Keratinocyte (primary cell): ENCODE measurements at regions not wholly inside any gene's neighbourhood (a gene's known extent, or its start where the extent isn't known, plus 50 kb on each side); places are given as distances from the start of the nearest gene placed in this dataset.

Experiments
- DNase-seq: peaks from one replicate; pipeline ENCODE4 v3.0.0-alpha.2; 2011; ENCODE audit warnings: low read depth, missing footprints, low spot score
- FAIRE-seq: peaks from 2 replicates; lab custom pipeline; 2011; peaks lifted over from hg19 to GRCh38; lab: Jason Lieb, UNC
- H2AFZ ChIP-seq: 2 replicates; pipeline ENCODE4 v1.6.0; 2012; ENCODE audit warnings: low read length, control low read depth, inconsistent platforms; ENCODE audit not compliant: control insufficient read depth
- H3K27ac ChIP-seq: 2 replicates; pipeline ENCODE4 v1.5.1; 2011; ENCODE audit warnings: low read length; ENCODE audit not compliant: control insufficient read depth, insufficient read depth
- H3K27me3 ChIP-seq: 3 replicates; pipeline ENCODE4 v1.6.0; 2011; ENCODE audit warnings: low read length; ENCODE audit not compliant: control insufficient read depth, insufficient read depth; ENCODE audit errors: extremely low read depth
- H3K36me3 ChIP-seq, 2 experiments: 2 replicates in 1 of 2; 3 replicates in 1 of 2; pipeline ENCODE4 v1.5.1; 2011; ENCODE audit warnings: low read length in 2 of 2, mild to moderate bottlenecking in 1 of 2; ENCODE audit not compliant: control insufficient read depth in 2 of 2, insufficient read depth in 2 of 2; ENCODE audit errors: extremely low read depth in 1 of 2
- H3K4me1 ChIP-seq: 3 replicates; pipeline ENCODE4 v1.5.1; 2011; ENCODE audit warnings: low read length; ENCODE audit not compliant: control insufficient read depth, insufficient read depth; ENCODE audit errors: extremely low read depth
- H3K4me2 ChIP-seq: 3 replicates; pipeline ENCODE4 v1.6.0; 2011; ENCODE audit warnings: low read depth, low read length; ENCODE audit not compliant: control insufficient read depth, insufficient read depth; ENCODE audit errors: extremely low read depth
- H3K4me3 ChIP-seq, 3 experiments: fragments of 200-600 bp in 1 of 3; sonication (generic) in 1 of 3; 2 replicates in 2 of 3; 3 replicates in 1 of 3; pipeline ENCODE4 v1.5.1; 2011 to 2016; ENCODE audit warnings: low read length in 3 of 3, mild to moderate bottlenecking in 3 of 3, control low read depth in 2 of 3, inconsistent platforms in 1 of 3, low read depth in 1 of 3, mixed read lengths in 1 of 3, mixed run types in 1 of 3, moderate library complexity in 1 of 3; ENCODE audit not compliant: control insufficient read depth in 2 of 3, insufficient read depth in 2 of 3; ENCODE audit errors: extremely low read depth in 1 of 3
- H3K79me2 ChIP-seq: 2 replicates; pipeline ENCODE4 v1.6.0; 2012; ENCODE audit warnings: low read length; ENCODE audit not compliant: control insufficient read depth, insufficient read depth
- H3K9ac ChIP-seq: 3 replicates; pipeline ENCODE4 v1.6.0; 2011; ENCODE audit warnings: low read length; ENCODE audit not compliant: control insufficient read depth, insufficient read depth; ENCODE audit errors: extremely low read depth
- H3K9me1 ChIP-seq: 3 replicates; pipeline ENCODE4 v1.6.0; 2011; ENCODE audit warnings: low read length; ENCODE audit not compliant: control insufficient read depth, insufficient read depth; ENCODE audit errors: extremely low read depth
- H3K9me3 ChIP-seq: 2 replicates; pipeline ENCODE4 v1.5.1; 2012; ENCODE audit warnings: low read depth, low read length; ENCODE audit not compliant: control insufficient read depth
- H4K20me1 ChIP-seq: 3 replicates; pipeline ENCODE4 v1.6.0; 2011; ENCODE audit warnings: low read length; ENCODE audit not compliant: control insufficient read depth, insufficient read depth; ENCODE audit errors: extremely low read depth
- EZH2 ChIP-seq: IDR thresholded peaks from one replicate; pipeline ENCODE4 v1.6.1; 2012; ENCODE audit warnings: inconsistent platforms, mild to moderate bottlenecking, low read length, moderate library complexity
- dilution Hi-C: fragments of 300-500 bp; cut with MboI; formaldehyde crosslinking; loops from one replicate; pipeline ENCODE4 v1.7.0; 2020; ENCODE audit warnings: low sequenced_read_pairs; ENCODE audit not compliant: extremely low pct_ligation_motif_present
- TF ChIP-seq, protein P1 (sequence below), 3 experiments: IDR thresholded peaks in 1 of 3; conservative IDR thresholded peaks in 1 of 3; optimal IDR thresholded peaks in 1 of 3; 2 replicates in 2 of 3; 3 replicates in 1 of 3; pipeline versions ENCODE3 to v1.5.1; 2011; ENCODE audit warnings: low read length in 3 of 3, mild to moderate bottlenecking in 3 of 3, moderate library complexity in 2 of 3, control low read depth in 1 of 3, inconsistent platforms in 1 of 3; ENCODE audit not compliant: insufficient read depth in 2 of 3; ENCODE audit errors: extremely low read depth in 1 of 3

DNA sequence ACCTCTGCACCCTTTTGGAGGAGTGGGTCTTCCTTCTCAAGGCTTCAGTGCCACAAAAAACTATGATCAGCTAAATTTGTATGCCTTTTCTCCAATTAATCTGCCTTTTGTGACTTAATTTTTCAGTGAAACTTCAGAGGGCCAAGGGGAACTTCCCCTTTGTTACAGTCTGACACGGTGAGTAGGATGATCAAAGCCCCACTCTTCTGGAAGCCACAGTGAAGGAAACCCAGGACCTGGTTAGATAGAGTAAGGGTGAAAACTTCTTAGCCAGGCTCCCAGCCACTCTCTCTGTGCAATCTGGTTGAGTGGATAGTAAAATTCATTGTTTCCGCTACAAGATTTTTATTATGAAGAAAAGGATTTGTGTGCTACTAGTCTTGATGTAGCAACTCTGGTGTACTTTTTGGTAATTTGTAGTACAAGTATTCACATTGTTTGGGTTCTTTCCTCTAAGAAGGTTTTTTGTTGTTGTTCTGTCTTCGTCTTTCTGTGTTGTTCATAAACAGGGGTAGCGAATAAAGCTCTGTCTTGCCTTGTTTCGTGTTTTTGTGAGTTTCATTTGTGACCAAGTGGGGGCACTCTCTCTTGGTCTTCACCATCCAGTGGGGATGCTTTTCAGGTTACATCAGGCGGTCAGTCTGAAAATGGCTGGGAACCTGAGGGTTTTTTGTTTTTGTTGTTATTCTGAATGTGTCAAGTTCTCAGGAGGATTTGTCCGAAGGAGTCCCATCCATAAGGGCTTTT lies 268.5 kb upstream of the NPSR1 start:
- Histone ChIP-seq H3K79me2 (no peaks in the 10 kb centered on the region), H3K4me2 (no peak overlapping the region), H3K9me1 (no peaks in the 10 kb centered on the region), H3K4me3 (no peak overlapping the region), H3K9me3 (no peaks in the 10 kb centered on the region), H3K4me1 (no peaks in the 10 kb centered on the region), H4K20me1 (no peaks in the 10 kb centered on the region), H3K27me3 (no peaks in the 10 kb centered on the region), H3K27ac (no peak overlapping the region), H3K9ac (no peak overlapping the region), H2AFZ (no peak overlapping the region), H3K36me3 (no peaks in the 10 kb centered on the region)
- DNase-seq (no peak), FAIRE-seq (no peak)
- no peak for TF ChIP-seq EZH2
- TF ChIP-seq, protein P1, sequence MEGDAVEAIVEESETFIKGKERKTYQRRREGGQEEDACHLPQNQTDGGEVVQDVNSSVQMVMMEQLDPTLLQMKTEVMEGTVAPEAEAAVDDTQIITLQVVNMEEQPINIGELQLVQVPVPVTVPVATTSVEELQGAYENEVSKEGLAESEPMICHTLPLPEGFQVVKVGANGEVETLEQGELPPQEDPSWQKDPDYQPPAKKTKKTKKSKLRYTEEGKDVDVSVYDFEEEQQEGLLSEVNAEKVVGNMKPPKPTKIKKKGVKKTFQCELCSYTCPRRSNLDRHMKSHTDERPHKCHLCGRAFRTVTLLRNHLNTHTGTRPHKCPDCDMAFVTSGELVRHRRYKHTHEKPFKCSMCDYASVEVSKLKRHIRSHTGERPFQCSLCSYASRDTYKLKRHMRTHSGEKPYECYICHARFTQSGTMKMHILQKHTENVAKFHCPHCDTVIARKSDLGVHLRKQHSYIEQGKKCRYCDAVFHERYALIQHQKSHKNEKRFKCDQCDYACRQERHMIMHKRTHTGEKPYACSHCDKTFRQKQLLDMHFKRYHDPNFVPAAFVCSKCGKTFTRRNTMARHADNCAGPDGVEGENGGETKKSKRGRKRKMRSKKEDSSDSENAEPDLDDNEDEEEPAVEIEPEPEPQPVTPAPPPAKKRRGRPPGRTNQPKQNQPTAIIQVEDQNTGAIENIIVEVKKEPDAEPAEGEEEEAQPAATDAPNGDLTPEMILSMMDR (optimal IDR thresholded peaks at IDR 0.05 in 1 of 3, IDR thresholded peaks at IDR 0.05 in 1 of 3, conservative IDR thresholded peaks at IDR 0.05 in 1 of 3; ENCODE audit: extremely low read depth in 1 of 3, insufficient read depth in 2 of 3, low read length in 3 of 3), result no peak
- dilution Hi-C loops, result no loop called here

DNA sequence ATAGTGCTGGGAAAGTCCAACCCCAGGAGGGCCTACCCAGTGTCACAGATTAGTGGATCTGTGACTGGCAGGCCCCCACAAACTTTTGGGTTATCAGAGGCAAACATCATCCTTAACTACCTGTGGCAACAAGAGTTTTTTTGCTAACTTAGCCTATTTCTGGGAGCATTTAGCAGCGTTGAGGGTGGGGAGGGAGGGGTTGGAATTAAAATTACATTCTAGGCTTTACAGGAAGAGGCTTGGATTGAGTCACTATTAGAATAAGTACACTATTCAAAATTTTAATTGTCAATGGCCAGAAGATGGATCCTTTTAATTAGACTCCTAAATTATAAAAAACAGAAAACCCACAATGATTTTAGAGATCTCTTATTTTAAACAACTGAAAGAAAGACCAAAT lies 267.9 kb upstream of the NPSR1 start:
- H3K4me3 ChIP-seq, result no peak overlapping the region
- dilution Hi-C loops, result no loop called here
- no peaks in the 10 kb centered on the region for H3K9me1 ChIP-seq
- no peak overlapping the region for H3K9ac ChIP-seq
- no peak for DNase-seq
- FAIRE-seq, result no peak
- H2AFZ ChIP-seq, result no peak overlapping the region
- H3K27me3 ChIP-seq, result no peaks in the 10 kb centered on the region
- no peaks in the 10 kb centered on the region for H3K36me3 ChIP-seq
- H3K4me2 ChIP-seq, result no peak overlapping the region
- TF ChIP-seq, protein P1 (optimal IDR thresholded peaks at IDR 0.05 in 1 of 3, IDR thresholded peaks at IDR 0.05 in 1 of 3, conservative IDR thresholded peaks at IDR 0.05 in 1 of 3; ENCODE audit: extremely low read depth in 1 of 3, insufficient read depth in 2 of 3, low read length in 3 of 3), result no peak
- TF ChIP-seq EZH2, result no peak
- no peaks in the 10 kb centered on the region for H3K4me1 ChIP-seq
- no peaks in the 10 kb centered on the region for H3K79me2 ChIP-seq
- no peak overlapping the region for H3K27ac ChIP-seq
- no peaks in the 10 kb centered on the region for H3K9me3 ChIP-seq
- H4K20me1 ChIP-seq, result no peaks in the 10 kb centered on the region
